Neuronal stem cell (in vitro differentiated cells): ENCODE measurements at regions not wholly inside any gene's neighbourhood (a gene's known extent, or its start where the extent isn't known, plus 50 kb on each side); places are given as distances from the start of the nearest gene placed in this dataset.

Experiments used
- DNase-seq: peaks from one replicate; pipeline ENCODE4 v3.0.0-alpha.2; 2013; ENCODE audit warnings: low spot score
- H2AFZ ChIP-seq: one replicate; pipeline ENCODE4 v1.6.1; 2013; ENCODE audit warnings: mild to moderate bottlenecking, low read length, inconsistent platforms
- H2AK5ac ChIP-seq: 2 replicates; pipeline ENCODE4 v1.6.1; 2013; ENCODE audit warnings: low read depth, mild to moderate bottlenecking, inconsistent platforms, low read length, moderate library complexity, mixed read lengths
- H2BK120ac ChIP-seq: 2 replicates; pipeline ENCODE4 v1.6.1; 2013; ENCODE audit warnings: low read depth, mild to moderate bottlenecking, inconsistent platforms, low read length, moderate library complexity, mixed read lengths
- H2BK12ac ChIP-seq: one replicate; pipeline ENCODE4 v1.6.1; 2013; ENCODE audit warnings: low read length, inconsistent platforms
- H2BK15ac ChIP-seq: 2 replicates; pipeline ENCODE4 v1.6.1; 2013; ENCODE audit warnings: mild to moderate bottlenecking, low read length, inconsistent platforms, mixed read lengths
- H2BK5ac ChIP-seq: one replicate; pipeline ENCODE4 v1.6.1; 2013; ENCODE audit warnings: inconsistent platforms, mild to moderate bottlenecking, low read length, moderate library complexity
- H3K14ac ChIP-seq: one replicate; pipeline ENCODE4 v1.6.1; 2013; ENCODE audit warnings: low read length, inconsistent platforms
- H3K18ac ChIP-seq: 2 replicates; pipeline ENCODE4 v1.6.1; 2013; ENCODE audit warnings: low read length, inconsistent platforms
- H3K23ac ChIP-seq: 2 replicates; pipeline ENCODE4 v1.6.1; 2013; ENCODE audit warnings: low read depth, mild to moderate bottlenecking, mixed read lengths, low read length, inconsistent platforms; ENCODE audit not compliant: poor library complexity
- H3K27ac ChIP-seq: replicated peaks from 3 replicates; pipeline ENCODE4 v1.5.1; 2013; ENCODE audit warnings: low read length, inconsistent platforms
- H3K27me3 ChIP-seq, 3 experiments: 2 replicates each; pipeline ENCODE4 v1.6.1; 2013; ENCODE audit warnings: low read length in 3 of 3, mild to moderate bottlenecking in 2 of 3, inconsistent platforms in 1 of 3, low read depth in 1 of 3, mixed read lengths in 1 of 3, moderate library complexity in 1 of 3; ENCODE audit not compliant: control insufficient read depth in 3 of 3, insufficient read depth in 3 of 3
- H3K36me3 ChIP-seq, 2 donors: replicated peaks in 1 of 2; 2 replicates each; pipeline ENCODE4 v1.6.1; 2013; ENCODE audit warnings: low read length in 2 of 2; ENCODE audit not compliant: control insufficient read depth in 2 of 2, insufficient read depth in 2 of 2
- H3K4ac ChIP-seq: 2 replicates; pipeline ENCODE4 v1.6.1; 2013; ENCODE audit warnings: inconsistent platforms, mild to moderate bottlenecking, low read length, moderate library complexity
- H3K4me1 ChIP-seq, 2 donors: 1 replicate in 1 of 2; 2 replicates in 1 of 2; pipeline ENCODE4 v1.6.1; 2013; ENCODE audit warnings: low read length in 2 of 2, low read depth in 1 of 2; ENCODE audit not compliant: control insufficient read depth in 2 of 2, insufficient read depth in 1 of 2
- H3K4me2 ChIP-seq: one replicate; pipeline ENCODE4 v1.6.1; 2013; ENCODE audit warnings: mild to moderate bottlenecking, low read length, inconsistent platforms; ENCODE audit not compliant: insufficient read depth, poor library complexity, severe bottlenecking
- H3K4me3 ChIP-seq, 2 donors: 2 replicates each; pipeline ENCODE4 v1.5.1; 2013; ENCODE audit warnings: low read length in 2 of 2, mild to moderate bottlenecking in 2 of 2, inconsistent platforms in 1 of 2, moderate library complexity in 1 of 2
- H3K79me1 ChIP-seq: one replicate; pipeline ENCODE4 v1.6.1; 2013; ENCODE audit warnings: low read depth, mild to moderate bottlenecking, inconsistent platforms, low read length, moderate library complexity
- H3K9ac ChIP-seq: one replicate; pipeline ENCODE4 v1.6.1; 2013; ENCODE audit warnings: mild to moderate bottlenecking, low read depth, low read length, inconsistent platforms; ENCODE audit not compliant: poor library complexity
- H3K9me3 ChIP-seq, 2 donors: replicated peaks in 1 of 2; 2 replicates each; pipeline versions ENCODE3 to v1.6.1; 2013; ENCODE audit warnings: low read length in 2 of 2, mild to moderate bottlenecking in 2 of 2, inconsistent platforms in 1 of 2, low read depth in 1 of 2, mixed read lengths in 1 of 2, moderate library complexity in 1 of 2; ENCODE audit not compliant: control insufficient read depth in 2 of 2, insufficient read depth in 1 of 2
- H4K8ac ChIP-seq: one replicate; pipeline ENCODE4 v1.6.1; 2013; ENCODE audit warnings: low read depth, mild to moderate bottlenecking, inconsistent platforms, low read length, moderate library complexity
- H4K91ac ChIP-seq: one replicate; pipeline ENCODE4 v1.6.1; 2013; ENCODE audit warnings: low read length, low read depth, mild to moderate bottlenecking, inconsistent platforms; ENCODE audit not compliant: poor library complexity
- WGBS, 2 donors: extraction: QIAGEN DNeasy Blood & Tissue Kit; methylation state at CpG; one replicate each; pipeline ENCODE4 v1.1.7; 2013; ENCODE audit warnings: missing lambda C conversion rate in 2 of 2, mixed read lengths in 1 of 2; ENCODE audit not compliant: insufficient read length in 2 of 2, insufficient replicate concordance in 1 of 2; ENCODE audit errors: extremely low coverage in 2 of 2; 5-methylcytosine and 5-hydroxymethylcytosine counted together

GRCh38 chr12:46089414-46090162, 99.2 kb upstream of the SCAF11 start:
- H2BK15ac ChIP-seq, result no peak overlapping the region
- no peak overlapping the region for H2AFZ ChIP-seq
- no peaks in the 10 kb centered on the region for H3K4me1 ChIP-seq
- H4K91ac ChIP-seq, result no peak overlapping the region
- H3K23ac ChIP-seq, result no peak overlapping the region
- H4K8ac ChIP-seq, result no peak overlapping the region
- H3K4me3 ChIP-seq, result no peak overlapping the region
- H3K79me1 ChIP-seq, result no peaks in the 10 kb centered on the region
- H3K4ac ChIP-seq, result no peak overlapping the region
- DNase-seq, result no peak
- WGBS, 2 donors, result no CpG with 5 or more reads among the region's 5 CpGs
- H3K9me3 ChIP-seq, result peaks cover 6 to 8% of the 10 kb centered on the region in 2 donors
- H3K27me3 ChIP-seq, result no peaks in the 10 kb centered on the region
- H2BK12ac ChIP-seq, result no peak overlapping the region
- H2BK5ac ChIP-seq, result no peak overlapping the region
- no peak overlapping the region for H3K4me2 ChIP-seq
- H3K18ac ChIP-seq, result no peak overlapping the region
- no peak overlapping the region for H3K27ac ChIP-seq
- H2AK5ac ChIP-seq, result no peak overlapping the region
- no peak overlapping the region for H3K9ac ChIP-seq
- H2BK120ac ChIP-seq, result no peak overlapping the region
- no peak overlapping the region for H3K14ac ChIP-seq
- no peaks in the 10 kb centered on the region for H3K36me3 ChIP-seq

DNA sequence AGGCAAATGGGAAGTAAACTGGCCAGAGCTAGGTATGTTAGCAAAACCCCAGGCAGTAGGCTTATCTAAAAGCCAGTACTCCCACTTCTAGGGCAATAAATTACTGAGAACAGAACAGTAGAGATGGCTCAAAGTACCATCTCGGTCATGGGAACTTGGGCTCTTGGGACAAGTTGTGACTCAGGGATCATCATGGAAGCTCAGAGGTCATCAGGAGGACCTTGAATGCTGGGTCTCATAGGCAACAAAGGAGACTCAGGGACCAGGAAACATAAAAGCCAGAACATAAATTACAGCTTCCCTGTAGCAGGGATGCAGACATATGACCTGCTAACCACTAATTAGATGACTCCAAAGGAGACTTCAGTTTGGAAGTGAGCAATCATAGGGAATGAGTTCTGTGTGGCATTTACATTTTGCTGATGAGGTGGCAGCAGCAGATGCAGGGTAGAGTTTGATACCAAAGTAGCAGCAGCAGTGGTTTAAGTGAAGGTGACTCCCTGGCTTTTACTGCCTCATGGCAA, 97.6 kb upstream of the SCAF11 start:
- no peak overlapping the region for H3K4me2 ChIP-seq
- no peak overlapping the region for H3K4me3 ChIP-seq
- WGBS, 2 donors, result no CpG with 5 or more reads among the region's 1 CpG
- H3K23ac ChIP-seq, result no peak overlapping the region
- no peak overlapping the region for H3K14ac ChIP-seq
- H3K4me1 ChIP-seq, result no peaks in the 10 kb centered on the region
- no peaks in the 10 kb centered on the region for H3K79me1 ChIP-seq
- no peak overlapping the region for H2AFZ ChIP-seq
- H4K91ac ChIP-seq, result no peak overlapping the region
- no peak overlapping the region for H2BK12ac ChIP-seq
- H2BK15ac ChIP-seq, result no peak overlapping the region
- no peak overlapping the region for H3K18ac ChIP-seq
- no peak overlapping the region for H3K4ac ChIP-seq
- no peak for DNase-seq
- H3K27me3 ChIP-seq, result no peaks in the 10 kb centered on the region
- no peak overlapping the region for H3K27ac ChIP-seq
- no peak overlapping the region for H3K9ac ChIP-seq
- no peak overlapping the region for H2AK5ac ChIP-seq
- no peak overlapping the region for H2BK5ac ChIP-seq
- no peaks in the 10 kb centered on the region for H3K36me3 ChIP-seq
- no peak overlapping the region for H2BK120ac ChIP-seq
- peaks cover 7 to 15% of the 10 kb centered on the region in 2 donors for H3K9me3 ChIP-seq
- H4K8ac ChIP-seq, result no peak overlapping the region

- H2BK120ac ChIP-seq, result no peak overlapping the region
- H4K8ac ChIP-seq, result no peak overlapping the region
- H3K9ac ChIP-seq, result no peak overlapping the region
- H3K9me3 ChIP-seq, result peaks cover 7 to 15% of the 10 kb centered on the region in 2 donors
- H2BK15ac ChIP-seq, result no peak overlapping the region
- DNase-seq, result no peak
- no peak overlapping the region for H3K23ac ChIP-seq
- H3K4me3 ChIP-seq, result no peak overlapping the region
- no peak overlapping the region for H3K18ac ChIP-seq
- H2BK5ac ChIP-seq, result no peak overlapping the region
- H3K14ac ChIP-seq, result no peak overlapping the region
- no peak overlapping the region for H3K4ac ChIP-seq
- H3K4me2 ChIP-seq, result no peak overlapping the region
- H2BK12ac ChIP-seq, result no peak overlapping the region
- no peak overlapping the region for H2AFZ ChIP-seq
- H3K27ac ChIP-seq, result no peak overlapping the region
- no peak overlapping the region for H2AK5ac ChIP-seq
- H4K91ac ChIP-seq, result no peak overlapping the region
- H3K4me1 ChIP-seq, result no peaks in the 10 kb centered on the region
- no peaks in the 10 kb centered on the region for H3K36me3 ChIP-seq
- no CpG with 5 or more reads among the region's 7 CpGs for WGBS, 2 donors
- no peaks in the 10 kb centered on the region for H3K79me1 ChIP-seq
- H3K27me3 ChIP-seq, result no peaks in the 10 kb centered on the region
These were observed 94.6 kb upstream of the SCAF11 start for GRCh38 chr12:46084666-46085631.
